ENCODE measurements at regions not wholly inside any gene's neighbourhood (a gene's known extent, or its start where the extent isn't known, plus 50 kb on each side); places are given as distances from the start of the nearest gene placed in this dataset.

DNA sequence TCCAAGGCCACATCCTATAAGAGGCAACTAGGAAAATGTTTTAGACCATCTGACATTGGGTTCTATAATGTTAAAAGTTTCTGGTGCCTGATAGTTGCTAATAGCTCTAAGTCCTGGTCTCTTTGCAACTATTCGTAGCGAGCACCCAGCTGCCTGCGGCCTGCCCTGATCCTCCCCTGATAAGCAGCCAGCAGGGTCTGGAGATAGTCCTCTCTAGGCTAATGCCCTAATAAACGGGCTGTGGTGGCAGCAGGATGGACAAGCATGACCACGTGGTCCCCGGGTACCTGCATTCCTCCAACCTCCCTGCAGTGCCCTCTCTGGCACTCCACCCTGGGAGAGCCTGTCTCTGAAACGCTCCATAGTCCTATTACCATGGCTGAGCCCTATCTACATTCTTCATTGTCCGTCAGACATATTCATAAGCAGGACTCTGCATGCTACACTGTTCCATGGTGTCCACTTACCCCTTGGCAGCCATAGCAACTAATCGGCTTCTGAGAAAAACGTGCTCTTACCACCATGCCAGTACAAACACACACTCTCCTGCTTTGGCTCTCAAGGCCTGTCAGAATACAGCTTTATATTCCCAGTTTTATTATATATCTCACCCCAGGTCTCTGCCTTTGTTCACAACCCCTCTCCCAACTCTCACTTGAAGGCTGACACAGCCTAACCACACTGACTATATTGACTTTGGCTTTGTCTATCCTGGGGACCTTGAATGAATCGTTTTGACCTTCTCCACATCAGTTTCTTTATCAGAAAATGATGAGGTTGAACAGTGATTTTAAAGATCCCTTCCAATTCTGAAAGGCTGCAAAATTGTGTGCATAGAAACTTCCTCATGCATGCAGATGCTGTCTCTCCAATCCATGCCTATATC is 49.9 kb upstream of the DAPK1 start:
- H3K4me1 ChIP-seq (ENCODE audit: control insufficient read depth in 1 of 2, insufficient read depth in 2 of 2, low read length in 2 of 2), result no peaks in the 10 kb centered on the region
- H3K36me3 ChIP-seq (ENCODE audit: control insufficient read depth in 1 of 2, insufficient read depth in 2 of 2, low read length in 2 of 2), result no peaks in the 10 kb centered on the region
- no peak overlapping the region for H3K4me3 ChIP-seq (ENCODE audit: low read depth in 1 of 2, low read length in 2 of 2)
- H3K27me3 ChIP-seq (ENCODE audit: low read depth, low read length), result no peaks in the 10 kb centered on the region
- H3K27ac ChIP-seq (ENCODE audit: low read length), result no peak overlapping the region
- no peaks in the 10 kb centered on the region for H3K9me3 ChIP-seq (ENCODE audit: control insufficient read depth in 1 of 2, low read length in 2 of 2)

All from muscle layer of duodenum (tissue), 2 donors.